GM21423 (cell line): ENCODE measurements at regions not wholly inside any gene's neighbourhood (a gene's known extent, or its start where the extent isn't known, plus 50 kb on each side); places are given as distances from the start of the nearest gene placed in this dataset.
"Not testable (repeated sequence)": the region's sequence is repeated elsewhere in the genome, so short reads cannot be mapped to it uniquely, and the experiment has no call there.

Source experiments
- ATAC-seq: cut with Tn5 transposase; IDR thresholded peaks from one replicate; pipeline ENCODE4 v1.9.1; 2021; ENCODE audit warnings: mild to moderate bottlenecking, moderate library complexity; ENCODE audit not compliant: unreplicated experiment

DNA sequence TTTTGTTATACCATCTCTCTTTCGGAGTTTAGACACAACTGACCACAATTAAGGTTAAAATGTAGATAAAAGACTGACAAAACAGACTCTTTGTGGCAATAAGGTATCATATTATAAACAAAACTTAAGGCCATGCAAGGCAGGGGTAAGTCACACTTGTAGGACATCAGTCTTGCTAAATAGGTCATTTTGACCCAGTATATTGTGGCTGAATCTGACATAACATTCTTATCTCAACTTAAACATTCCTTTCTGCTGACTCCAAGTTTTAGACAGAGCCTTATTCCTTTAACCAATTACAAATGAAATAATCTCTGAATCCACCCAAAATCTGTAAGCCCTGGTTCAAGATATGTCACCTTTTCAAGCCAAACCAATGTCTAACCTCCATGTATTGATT is 733.4 kb upstream of the B3GALT2 start:
- no peak for ATAC-seq

DNA sequence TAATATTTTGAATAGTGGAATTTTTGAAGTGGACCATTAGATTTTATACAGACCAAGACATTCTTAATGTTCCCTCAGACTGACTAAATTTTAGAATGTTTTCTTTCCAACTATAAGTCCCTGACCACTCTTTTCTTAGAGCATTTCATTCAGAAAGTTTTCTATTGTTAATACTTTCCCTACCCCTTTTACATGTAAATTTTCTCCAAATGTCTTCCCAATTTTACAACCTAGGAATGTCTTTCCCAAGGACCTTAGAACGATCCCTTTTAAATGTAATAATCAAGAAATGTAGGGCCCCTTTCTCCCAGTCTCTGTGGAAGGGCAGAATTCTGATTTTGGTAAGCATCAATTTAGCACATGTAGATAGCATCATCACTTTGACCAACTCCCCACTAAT is 730.0 kb upstream of the B3GALT2 start:
- ATAC-seq, result no peak

GRCh38 chr1:193914871-193915270 is 728.5 kb upstream of the B3GALT2 start:
- no peak for ATAC-seq

DNA sequence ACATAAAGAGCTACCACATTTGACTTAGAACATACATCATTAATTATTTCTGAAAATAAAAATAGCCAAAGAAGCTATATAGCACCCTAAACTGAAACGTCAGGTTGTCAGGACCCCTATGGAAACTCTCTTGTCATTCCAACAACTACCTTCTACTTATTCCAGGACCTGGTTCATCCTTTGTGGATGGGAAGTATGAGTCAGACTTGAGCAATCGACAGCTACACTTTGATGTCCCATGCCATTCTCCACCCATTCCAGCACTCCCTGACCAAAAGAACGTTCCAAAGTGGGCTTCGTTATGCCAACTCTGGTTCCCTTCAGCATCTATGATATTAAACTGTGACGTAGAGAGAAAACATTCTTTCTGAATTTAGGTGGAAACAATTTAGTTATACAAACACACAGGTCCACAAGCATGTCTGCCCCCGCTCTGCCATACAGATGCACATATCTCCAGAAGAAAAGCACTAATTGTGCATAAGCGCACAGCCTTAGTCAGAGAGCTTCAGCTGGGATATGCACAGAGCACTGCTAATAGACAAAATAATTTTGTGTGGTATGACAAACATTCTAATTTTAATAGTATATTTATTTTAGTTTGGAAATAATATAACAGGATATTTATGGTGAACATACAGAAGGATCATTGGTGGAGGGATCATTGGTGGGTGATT is 723.1 kb upstream of the B3GALT2 start:
- ATAC-seq, result no peak

GRCh38 chr1:193905288-193906085 is 719.1 kb upstream of the B3GALT2 start:
- no peak for ATAC-seq

DNA sequence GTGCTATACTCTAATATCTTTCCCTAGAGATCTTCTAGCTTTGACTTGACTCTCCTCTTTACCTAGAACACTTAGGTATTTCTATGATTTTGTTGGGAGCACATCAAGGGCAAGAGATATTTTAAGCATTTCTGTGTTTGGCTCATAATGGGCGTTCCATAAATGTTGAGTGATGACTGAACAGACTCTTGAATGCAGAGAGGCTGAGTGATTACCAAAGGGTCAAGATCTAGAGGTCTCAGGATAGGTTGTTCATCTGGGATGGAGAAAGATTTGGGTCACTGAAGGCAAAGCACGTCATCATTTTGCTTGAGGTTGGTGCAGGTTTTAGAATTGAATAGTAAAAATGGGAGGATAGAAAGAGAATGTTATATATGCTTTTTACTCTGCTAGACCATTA is 705.4 kb upstream of the B3GALT2 start:
- no peak for ATAC-seq

DNA sequence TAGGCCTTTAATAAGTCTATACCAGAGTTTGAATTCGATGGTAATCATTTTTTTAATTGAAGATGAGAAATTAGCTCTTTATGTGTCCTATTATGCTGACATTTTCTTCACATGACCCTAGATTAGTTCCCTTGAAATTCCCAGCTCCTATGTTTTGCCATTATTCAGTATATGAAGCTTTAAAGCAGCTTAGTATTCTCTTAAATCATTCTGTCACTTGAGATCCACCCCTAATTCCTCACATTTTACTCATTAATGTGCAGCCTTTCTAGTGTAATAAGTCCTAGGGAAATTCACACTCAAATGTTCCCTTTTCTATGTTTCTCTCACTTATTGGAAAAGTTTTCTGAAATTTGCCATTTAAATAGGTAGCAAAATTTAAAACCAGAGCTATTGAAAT is 704.5 kb upstream of the B3GALT2 start:
- no peak for ATAC-seq

DNA sequence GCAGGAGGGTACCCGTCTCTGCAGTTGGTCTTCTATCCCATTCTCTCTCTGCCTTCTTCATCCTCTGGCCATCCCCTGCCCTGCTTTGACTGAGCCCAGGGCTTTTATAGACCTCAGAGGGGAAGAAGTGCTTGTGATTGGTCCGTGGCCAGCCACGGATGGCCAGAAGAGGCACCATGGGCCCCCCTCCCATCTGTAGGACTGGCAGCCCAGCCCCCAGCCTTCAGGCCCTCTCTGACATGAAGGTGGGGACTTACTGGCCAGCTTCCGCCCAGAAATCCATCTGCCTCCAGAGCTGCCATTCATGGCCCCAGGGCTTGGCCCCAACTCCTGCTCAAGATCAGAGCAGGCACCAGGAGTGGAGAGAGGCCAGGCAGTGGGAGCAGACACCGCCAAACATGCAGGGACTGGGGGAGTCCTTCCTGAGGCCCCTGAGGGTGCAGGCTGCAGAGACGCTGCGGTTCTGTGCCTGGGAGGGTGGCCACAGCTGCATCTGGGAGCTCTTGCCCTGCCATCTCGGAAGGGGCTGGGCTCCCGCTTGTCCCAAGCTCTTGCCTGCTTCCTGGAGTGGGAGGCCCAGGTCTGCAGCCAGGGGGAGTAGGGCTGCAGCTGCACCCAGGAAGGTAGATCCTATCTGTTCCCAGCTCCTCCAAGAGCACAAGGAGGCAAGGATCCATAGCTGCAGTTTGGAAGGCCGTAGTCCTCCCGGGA is 698.6 kb upstream of the B3GALT2 start:
- no peak for ATAC-seq

DNA sequence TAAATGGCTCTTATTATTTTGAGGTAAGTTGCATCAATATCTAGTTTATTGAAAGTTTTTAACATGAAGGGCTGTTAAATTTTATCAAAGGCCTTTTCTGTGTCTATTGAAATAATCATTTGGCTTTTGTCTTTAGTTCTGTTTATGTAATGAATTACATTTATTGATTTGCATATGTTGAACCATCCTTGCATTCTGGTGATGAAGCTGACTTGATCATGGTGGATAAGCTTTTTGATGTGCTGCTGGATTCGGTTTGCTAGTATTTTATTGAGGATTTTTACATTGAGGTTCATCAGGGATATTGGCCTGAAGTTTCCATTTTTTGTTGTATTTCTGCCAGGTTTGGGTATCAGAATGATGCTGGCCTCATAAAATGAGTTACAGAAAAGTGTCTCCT is 691.5 kb upstream of the B3GALT2 start:
- ATAC-seq, result not testable (repeated sequence)

DNA sequence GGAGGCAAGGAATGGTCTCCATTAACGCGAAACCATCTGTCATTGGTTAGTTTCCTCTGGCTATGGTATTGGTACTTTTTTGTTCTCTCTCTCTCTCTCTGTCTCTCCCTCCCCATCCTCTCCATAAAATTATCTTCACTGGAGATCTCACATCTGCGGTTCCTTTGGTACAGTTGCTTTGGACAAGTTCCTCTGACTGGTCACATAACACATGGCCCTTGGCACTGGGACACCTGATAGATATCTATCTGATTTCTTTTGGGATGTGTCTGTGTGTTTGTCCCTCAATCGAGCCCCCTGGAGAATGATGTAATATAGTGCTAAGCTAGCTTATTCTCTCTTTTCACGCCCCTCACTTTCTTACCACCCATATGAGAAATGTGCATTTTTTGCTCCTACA is 682.0 kb upstream of the B3GALT2 start:
- no peak for ATAC-seq

DNA sequence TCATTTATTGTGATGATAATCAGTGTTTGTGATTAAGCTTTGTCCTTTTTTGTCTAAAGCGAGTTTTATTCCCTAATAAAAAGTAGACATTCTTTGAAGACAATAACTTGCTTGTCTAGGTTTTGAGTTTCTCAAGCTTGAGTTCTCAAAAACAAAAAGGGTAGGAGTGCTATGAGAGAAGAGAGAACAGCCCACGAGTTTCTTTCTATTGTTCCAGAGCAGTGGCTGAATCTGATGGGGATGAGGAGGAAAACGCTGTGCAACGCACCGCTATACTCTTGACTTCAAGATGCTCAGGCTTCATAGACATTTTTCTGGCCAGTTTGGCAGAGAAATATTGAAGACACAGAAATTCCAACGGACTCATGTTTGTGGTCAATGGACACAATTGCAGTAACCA is 669.8 kb upstream of the B3GALT2 start:
- no peak for ATAC-seq

- no peak for ATAC-seq
Observed at GRCh38 chr1:193850745-193851144, 664.3 kb upstream of the B3GALT2 start.

DNA sequence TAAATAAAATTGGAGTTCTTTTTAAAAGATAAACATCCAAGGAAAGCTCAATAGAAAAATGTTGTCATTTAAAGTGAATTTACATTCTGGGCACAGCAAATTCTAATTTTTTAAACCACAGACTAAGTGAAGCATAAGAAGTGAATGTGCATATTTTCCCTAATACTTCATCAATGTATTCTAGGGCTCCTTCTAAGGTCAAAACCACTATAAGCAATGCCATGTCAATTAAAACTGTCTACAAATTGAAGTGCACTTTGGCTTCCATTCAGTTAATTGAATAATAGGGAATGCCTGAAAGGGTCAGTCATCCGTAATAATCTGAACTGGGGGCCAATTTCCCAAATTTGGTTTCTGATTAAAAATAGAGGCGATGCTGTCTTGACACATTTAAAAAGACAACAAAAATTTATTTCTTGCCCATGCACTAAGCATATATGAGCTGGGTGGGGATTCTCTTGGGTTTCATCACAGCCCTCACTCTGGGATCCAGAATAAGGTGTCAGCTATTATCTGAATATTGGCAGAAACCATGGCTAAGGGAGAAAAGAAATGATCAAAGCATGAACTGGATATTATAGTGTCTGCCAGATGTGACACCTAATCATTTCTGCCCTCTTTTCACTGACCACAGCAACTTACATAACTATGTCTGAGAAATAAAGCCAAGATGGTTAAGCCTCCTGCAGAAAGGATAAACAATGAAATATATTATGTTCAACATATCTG is 660.6 kb upstream of the B3GALT2 start:
- ATAC-seq, result no peak

GRCh38 chr1:193846411-193846810 is 660.0 kb upstream of the B3GALT2 start:
- ATAC-seq, result no peak

DNA sequence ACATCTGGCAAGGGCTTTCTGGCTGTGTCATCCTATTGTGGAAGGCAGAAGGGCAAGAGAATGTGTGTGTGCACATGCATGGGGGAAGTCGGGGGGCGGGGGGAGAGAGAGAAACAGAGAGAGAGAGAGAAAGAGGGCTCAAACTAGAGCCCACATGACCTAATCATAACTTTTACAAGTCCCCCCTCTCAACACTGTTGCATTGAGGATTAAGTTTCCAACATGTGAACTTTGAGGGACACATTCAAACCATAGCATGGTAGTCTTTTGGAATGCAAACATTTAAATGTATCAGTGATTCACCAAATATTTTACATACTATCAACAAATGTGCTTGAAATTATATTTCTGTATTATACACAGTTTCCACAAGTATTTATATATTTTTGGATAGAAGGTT is 655.4 kb upstream of the B3GALT2 start:
- ATAC-seq, result no peak

- ATAC-seq, result no peak
Observed at GRCh38 chr1:193831465-193831864, 645.1 kb upstream of the B3GALT2 start.

GRCh38 chr1:193827516-193827915 is 641.1 kb upstream of the B3GALT2 start:
- ATAC-seq, result no peak

DNA sequence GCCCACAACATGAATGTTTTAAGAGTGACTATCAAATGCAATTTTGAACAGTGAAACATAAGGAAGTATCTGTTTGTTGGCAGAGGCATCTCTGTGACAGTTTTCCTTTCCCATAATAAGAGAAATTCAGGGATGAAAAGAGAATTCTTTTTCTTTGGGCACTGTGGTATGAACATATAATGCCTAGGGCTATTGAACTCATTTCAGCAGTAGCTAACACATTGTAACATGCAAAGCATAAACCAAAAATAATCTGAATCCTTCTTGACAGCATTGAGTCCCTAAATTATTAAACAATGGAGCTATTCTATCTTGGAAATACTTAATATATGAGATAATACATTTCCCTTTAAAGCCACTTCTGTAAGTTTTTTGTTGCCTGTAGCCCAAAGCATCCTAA is 633.0 kb upstream of the B3GALT2 start:
- no peak for ATAC-seq

DNA sequence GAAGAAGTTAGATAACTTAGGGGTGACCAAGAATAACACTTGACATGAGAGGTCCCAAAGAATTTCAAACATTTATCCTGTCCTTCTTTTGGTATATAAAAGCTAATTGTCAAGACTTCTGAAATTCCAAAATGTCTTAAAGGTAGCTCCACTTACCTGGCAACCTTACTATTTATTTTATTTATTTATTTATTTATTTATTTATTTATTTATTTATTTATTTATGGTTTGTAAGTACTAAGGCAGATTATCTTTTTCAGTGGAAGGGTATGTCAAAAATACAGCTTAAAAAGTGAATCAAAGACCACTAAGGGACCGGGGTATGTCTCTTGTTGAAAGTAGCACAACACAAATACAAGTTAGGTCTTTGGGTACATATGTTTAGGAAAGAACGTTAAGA is 620.8 kb upstream of the B3GALT2 start:
- ATAC-seq, result no peak

DNA sequence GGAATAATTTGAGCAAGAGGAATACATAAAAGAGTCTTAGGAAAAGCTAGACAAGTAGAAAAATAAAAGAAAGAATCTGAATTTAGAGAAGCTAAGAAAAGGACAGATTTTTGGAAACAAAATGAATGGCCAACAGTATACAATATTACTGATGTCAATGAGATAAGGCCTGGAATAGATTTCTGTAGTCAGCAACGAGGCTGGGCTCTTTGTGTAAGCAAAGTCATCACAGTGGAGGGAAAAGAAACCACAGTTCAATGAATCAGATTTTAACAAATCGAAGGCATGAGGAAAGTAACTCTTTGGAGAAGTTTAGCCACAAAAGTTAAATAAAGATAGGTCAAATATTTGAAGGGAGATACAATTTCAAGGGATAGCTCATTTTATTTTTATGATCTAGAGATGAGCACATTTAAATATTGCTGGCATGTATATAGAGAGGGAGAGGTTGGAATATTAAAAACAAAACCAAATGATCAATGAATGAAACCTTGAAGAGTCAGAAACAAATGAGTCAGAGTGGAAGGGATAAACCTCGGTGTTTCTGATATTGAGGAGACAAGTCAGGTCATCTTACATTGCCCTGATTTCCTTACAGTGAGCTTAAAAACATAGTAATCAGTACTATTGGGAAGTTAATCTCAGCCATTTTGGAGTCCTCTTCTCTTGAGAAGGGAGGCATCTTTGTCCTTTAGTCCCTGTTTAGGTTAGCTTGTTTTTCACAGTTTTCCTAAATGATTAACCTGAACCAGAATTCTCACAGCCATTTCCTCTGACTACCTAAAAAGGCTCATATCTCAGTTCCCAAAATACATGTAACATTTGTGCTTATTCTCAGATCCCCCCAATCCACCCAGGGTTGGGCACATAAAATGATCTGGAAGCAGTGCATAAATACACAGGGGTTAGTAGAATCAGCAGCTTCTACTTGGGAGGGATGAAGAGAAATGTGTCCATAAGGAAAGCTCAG is 620.0 kb upstream of the B3GALT2 start:
- ATAC-seq, result peak; percentile 55
